ENCODE measurements at regions not wholly inside any gene's neighbourhood (a gene's known extent, or its start where the extent isn't known, plus 50 kb on each side); places are given as distances from the start of the nearest gene placed in this dataset.

DNA sequence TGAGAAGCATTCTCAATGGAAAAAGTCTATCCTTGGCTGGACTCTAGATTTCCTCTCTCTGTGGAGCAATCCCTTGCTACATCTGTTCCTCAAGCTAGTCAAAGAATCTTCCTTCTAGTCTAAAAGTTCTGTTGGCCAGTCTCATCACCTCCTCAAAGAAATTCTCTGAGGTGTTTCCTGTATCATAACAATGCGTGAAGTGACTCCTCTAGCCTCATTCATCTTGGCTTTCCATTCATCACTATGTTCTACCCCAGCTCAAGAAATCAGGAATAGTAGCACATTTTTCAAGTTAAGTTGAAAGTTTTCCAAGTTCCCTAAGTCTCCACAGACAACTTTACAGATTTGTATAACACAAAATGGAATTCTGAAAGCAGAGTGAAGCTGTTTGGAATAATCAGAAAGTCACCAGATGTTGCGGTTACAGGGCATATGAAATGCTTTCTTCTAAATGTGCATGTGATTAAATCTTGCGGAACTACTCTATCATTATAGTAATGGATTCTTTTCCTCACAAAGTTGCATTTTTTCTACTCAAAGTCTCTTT lies 176.6 kb upstream of the FREM1 start (continued):
- TF ChIP-seq BCL6 (CRISPR knock-in tag; IDR thresholded peaks at IDR 0.05): no peak
- TF ChIP-seq GATAD2A (IDR thresholded peaks at IDR 0.05): no peak
- TF ChIP-seq SETDB1 (IDR thresholded peaks at IDR 0.05; ENCODE audit: low read length): no peak
- TF ChIP-seq NFIC (IDR thresholded peaks at IDR 0.05): no peak
- TF ChIP-seq, protein P1, sequence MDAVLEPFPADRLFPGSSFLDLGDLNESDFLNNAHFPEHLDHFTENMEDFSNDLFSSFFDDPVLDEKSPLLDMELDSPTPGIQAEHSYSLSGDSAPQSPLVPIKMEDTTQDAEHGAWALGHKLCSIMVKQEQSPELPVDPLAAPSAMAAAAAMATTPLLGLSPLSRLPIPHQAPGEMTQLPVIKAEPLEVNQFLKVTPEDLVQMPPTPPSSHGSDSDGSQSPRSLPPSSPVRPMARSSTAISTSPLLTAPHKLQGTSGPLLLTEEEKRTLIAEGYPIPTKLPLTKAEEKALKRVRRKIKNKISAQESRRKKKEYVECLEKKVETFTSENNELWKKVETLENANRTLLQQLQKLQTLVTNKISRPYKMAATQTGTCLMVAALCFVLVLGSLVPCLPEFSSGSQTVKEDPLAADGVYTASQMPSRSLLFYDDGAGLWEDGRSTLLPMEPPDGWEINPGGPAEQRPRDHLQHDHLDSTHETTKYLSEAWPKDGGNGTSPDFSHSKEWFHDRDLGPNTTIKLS (IDR thresholded peaks at IDR 0.05; ENCODE audit: borderline replicate concordance, low read depth): no peak
- TF ChIP-seq MCM2 (IDR thresholded peaks at IDR 0.05; ENCODE audit: low read depth): no peak
- TF ChIP-seq, protein P2, sequence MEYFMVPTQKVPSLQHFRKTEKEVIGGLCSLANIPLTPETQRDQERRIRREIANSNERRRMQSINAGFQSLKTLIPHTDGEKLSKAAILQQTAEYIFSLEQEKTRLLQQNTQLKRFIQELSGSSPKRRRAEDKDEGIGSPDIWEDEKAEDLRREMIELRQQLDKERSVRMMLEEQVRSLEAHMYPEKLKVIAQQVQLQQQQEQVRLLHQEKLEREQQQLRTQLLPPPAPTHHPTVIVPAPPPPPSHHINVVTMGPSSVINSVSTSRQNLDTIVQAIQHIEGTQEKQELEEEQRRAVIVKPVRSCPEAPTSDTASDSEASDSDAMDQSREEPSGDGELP (CRISPR knock-in tag; IDR thresholded peaks at IDR 0.05; ENCODE audit: borderline replicate concordance): no peak
- no peak for TF ChIP-seq ZNF143 (CRISPR knock-in tag; IDR thresholded peaks at IDR 0.05)

DNA sequence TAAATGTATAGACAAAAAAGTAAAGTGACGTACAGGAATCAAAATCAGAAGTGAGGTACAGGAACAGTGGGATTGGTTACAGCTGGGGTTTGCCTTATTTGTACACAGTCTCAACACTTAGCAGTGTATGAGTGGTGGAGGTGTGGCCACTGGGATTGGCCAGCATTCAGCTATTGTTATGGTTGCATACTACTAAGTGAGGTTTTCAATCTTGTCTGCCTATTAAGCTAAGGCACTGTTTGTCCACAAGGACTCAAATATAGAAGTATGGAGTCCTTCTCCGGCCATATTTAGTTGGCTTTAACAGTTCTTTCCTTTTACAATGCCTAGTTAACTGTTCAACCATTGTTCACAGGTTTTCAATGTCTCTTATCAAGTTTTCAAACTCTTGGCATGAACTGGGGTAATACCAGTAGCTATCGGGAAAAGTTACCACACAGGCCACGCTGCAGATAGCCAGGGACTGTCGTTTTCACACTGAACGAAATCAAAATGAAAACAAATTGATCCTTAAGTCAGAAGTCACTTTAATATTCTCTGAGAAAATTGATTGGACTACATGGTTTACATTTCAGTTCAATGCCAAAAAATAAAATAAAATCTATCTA lies 176.0 kb upstream of the FREM1 start:
- no peak overlapping the region for H3K9ac ChIP-seq (ENCODE audit: insufficient read depth in 1 of 2, low read depth in 2 of 2, low read length in 2 of 2)
- no TSS peak for BruUV-seq (replicated peaks)
- intact Hi-C loops (cut with micrococcal nuclease): no loop called here
- TF ChIP-seq LARP7 (IDR thresholded peaks at IDR 0.05) (no peak), ZNF766 (CRISPR knock-in tag; conservative IDR thresholded peaks at IDR 0.05) (no peak)
- TF ChIP-seq, protein P3, sequence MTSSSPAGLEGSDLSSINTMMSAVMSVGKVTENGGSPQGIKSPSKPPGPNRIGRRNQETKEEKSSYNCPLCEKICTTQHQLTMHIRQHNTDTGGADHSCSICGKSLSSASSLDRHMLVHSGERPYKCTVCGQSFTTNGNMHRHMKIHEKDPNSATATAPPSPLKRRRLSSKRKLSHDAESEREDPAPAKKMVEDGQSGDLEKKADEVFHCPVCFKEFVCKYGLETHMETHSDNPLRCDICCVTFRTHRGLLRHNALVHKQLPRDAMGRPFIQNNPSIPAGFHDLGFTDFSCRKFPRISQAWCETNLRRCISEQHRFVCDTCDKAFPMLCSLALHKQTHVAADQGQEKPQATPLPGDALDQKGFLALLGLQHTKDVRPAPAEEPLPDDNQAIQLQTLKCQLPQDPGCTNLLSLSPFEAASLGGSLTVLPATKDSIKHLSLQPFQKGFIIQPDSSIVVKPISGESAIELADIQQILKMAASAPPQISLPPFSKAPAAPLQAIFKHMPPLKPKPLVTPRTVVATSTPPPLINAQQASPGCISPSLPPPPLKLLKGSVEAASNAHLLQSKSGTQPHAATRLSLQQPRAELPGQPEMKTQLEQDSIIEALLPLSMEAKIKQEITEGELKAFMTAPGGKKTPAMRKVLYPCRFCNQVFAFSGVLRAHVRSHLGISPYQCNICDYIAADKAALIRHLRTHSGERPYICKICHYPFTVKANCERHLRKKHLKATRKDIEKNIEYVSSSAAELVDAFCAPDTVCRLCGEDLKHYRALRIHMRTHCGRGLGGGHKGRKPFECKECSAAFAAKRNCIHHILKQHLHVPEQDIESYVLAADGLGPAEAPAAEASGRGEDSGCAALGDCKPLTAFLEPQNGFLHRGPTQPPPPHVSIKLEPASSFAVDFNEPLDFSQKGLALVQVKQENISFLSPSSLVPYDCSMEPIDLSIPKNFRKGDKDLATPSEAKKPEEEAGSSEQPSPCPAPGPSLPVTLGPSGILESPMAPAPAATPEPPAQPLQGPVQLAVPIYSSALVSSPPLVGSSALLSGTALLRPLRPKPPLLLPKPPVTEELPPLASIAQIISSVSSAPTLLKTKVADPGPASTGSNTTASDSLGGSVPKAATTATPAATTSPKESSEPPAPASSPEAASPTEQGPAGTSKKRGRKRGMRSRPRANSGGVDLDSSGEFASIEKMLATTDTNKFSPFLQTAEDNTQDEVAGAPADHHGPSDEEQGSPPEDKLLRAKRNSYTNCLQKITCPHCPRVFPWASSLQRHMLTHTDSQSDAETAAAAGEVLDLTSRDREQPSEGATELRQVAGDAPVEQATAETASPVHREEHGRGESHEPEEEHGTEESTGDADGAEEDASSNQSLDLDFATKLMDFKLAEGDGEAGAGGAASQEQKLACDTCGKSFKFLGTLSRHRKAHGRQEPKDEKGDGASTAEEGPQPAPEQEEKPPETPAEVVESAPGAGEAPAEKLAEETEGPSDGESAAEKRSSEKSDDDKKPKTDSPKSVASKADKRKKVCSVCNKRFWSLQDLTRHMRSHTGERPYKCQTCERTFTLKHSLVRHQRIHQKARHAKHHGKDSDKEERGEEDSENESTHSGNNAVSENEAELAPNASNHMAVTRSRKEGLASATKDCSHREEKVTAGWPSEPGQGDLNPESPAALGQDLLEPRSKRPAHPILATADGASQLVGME (CRISPR knock-in tag; IDR thresholded peaks at IDR 0.05): no peak
- TF ChIP-seq, protein P4, sequence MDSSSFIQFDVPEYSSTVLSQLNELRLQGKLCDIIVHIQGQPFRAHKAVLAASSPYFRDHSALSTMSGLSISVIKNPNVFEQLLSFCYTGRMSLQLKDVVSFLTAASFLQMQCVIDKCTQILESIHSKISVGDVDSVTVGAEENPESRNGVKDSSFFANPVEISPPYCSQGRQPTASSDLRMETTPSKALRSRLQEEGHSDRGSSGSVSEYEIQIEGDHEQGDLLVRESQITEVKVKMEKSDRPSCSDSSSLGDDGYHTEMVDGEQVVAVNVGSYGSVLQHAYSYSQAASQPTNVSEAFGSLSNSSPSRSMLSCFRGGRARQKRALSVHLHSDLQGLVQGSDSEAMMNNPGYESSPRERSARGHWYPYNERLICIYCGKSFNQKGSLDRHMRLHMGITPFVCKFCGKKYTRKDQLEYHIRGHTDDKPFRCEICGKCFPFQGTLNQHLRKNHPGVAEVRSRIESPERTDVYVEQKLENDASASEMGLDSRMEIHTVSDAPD (CRISPR knock-in tag; IDR thresholded peaks at IDR 0.05): no peak

More for the DNA sequence above, 176.0 kb upstream of the FREM1 start:
- H3K4me1 ChIP-seq (replicated peaks in 1 of 2; ENCODE audit: control insufficient read depth in 2 of 2, insufficient read depth in 2 of 2, low read length in 2 of 2): no peaks in the 10 kb centered on the region
- H3K27ac ChIP-seq (ENCODE audit: extremely low read depth, low read depth, low read length): no peak overlapping the region
- FAIRE-seq (no peak), ATAC-seq (no peak), DNase-seq (ENCODE audit: extremely low read depth in 1 of 4, low spot score in 3 of 4) (no peak)
- no peaks in the 10 kb centered on the region for H4K20me1 ChIP-seq (replicated peaks; ENCODE audit: control insufficient read depth, insufficient read depth, low read length)
- no peak overlapping the region for H3K4me3 ChIP-seq
- H3K79me2 ChIP-seq (ENCODE audit: control insufficient read depth, insufficient read depth, low read length): no peaks in the 10 kb centered on the region
- POLR2A ChIA-PET: no interaction called here
- in situ Hi-C loops (cut with MboI): no loop called here
- 0% methylated on average over 6 of the region's 6 CpGs for WGBS (ENCODE audit: insufficient coverage, low coverage, missing lambda C conversion rate)
- H3K9me1 ChIP-seq (ENCODE audit: control insufficient read depth, insufficient read depth, low read length): no peaks in the 10 kb centered on the region
- no peak overlapping the region for H3K4me2 ChIP-seq (ENCODE audit: insufficient read depth, low read length)
- no peak overlapping the region for H2AFZ ChIP-seq (ENCODE audit: low read depth, low read length)
- H3K36me3 ChIP-seq (ENCODE audit: control insufficient read depth, insufficient read depth, low read length): no peaks in the 10 kb centered on the region
- CTCF ChIA-PET (ENCODE audit: low intra/inter-chr PET ratio): no interaction called here
- no peaks in the 10 kb centered on the region for H3K27me3 ChIP-seq (ENCODE audit: control insufficient read depth in 2 of 2, insufficient read depth in 2 of 2, low read length in 2 of 2)
- no peaks in the 10 kb centered on the region for H3K9me3 ChIP-seq (replicated peaks; ENCODE audit: control insufficient read depth, insufficient read depth, low read depth, low read length)

Measured in K562 (cell line).